Upper lobe of right lung (tissue), 1 donor: ENCODE measurements at regions not wholly inside any gene's neighbourhood (a gene's known extent, or its start where the extent isn't known, plus 50 kb on each side); places are given as distances from the start of the nearest gene placed in this dataset.
"Not testable (repeated sequence)": the region's sequence is repeated elsewhere in the genome, so short reads cannot be mapped to it uniquely, and the experiment has no call there.

Source experiments
- ATAC-seq: fragments of 200-7000 bp; cut with Tn5 transposase; one replicate; pipeline ENCODE4 v1.9.1; 2020; ENCODE audit warnings: mild to moderate bottlenecking, moderate library complexity
- DNase-seq: peaks from one replicate; pipeline ENCODE4 v3.0.0-alpha.2; 2020
- H3K27ac ChIP-seq: fragments of 200-600 bp; one replicate; pipeline ENCODE4 v1.8.0; 2022
- H3K27me3 ChIP-seq: fragments of 200-600 bp; one replicate; pipeline ENCODE4 v1.8.0; 2022; ENCODE audit warnings: mild to moderate bottlenecking
- H3K36me3 ChIP-seq: fragments of 200-600 bp; one replicate; pipeline ENCODE4 v1.8.0; 2022
- H3K4me1 ChIP-seq: fragments of 200-600 bp; one replicate; pipeline ENCODE4 v1.8.0; 2022
- H3K4me3 ChIP-seq: fragments of 200-600 bp; one replicate; pipeline ENCODE4 v1.8.0; 2022; ENCODE audit warnings: mild to moderate bottlenecking
- H3K9me3 ChIP-seq: fragments of 200-600 bp; one replicate; pipeline ENCODE4 v1.8.0; 2022
- intact Hi-C: fragments of 100-400 bp; cut with DNase I; formaldehyde crosslinking; loops from one replicate; pipeline ENCODE4 v1.11.0; 2022
- TF ChIP-seq, protein P1 (sequence below): fragments of 200-600 bp; IDR thresholded peaks from one replicate; pipeline ENCODE4 v1.8.0; 2022; ENCODE audit warnings: antibody characterized with exemption
- donor health status: DM: no; HTN: yes; CAD: no; lungs with severe emphysema.

DNA sequence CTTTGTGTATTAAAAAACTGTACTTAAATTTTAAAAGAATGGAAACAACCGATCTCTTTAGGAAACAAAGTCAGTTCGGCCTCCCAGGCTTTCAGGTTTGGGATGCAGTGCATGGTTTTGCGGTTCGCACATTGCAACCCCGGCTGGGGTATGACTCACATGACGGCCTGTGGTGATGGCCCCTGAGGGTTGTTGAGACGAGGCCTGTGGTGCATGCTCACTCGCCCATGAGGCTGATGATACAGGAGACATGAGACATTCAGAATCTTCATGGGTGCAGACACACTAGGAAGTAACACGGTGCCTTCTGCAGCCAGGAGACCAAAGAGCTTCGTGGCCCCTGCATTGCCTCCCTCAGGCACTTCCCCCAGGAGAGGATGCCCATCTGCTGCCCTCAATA is 724.6 kb upstream of the SALL3 start:
- Histone ChIP-seq H3K4me3 (no peak overlapping the region), H3K36me3 (no peaks in the 10 kb centered on the region), H3K4me1 (no peaks in the 10 kb centered on the region), H3K27ac (no peak overlapping the region), H3K9me3 (no peaks in the 10 kb centered on the region), H3K27me3 (no peaks in the 10 kb centered on the region)
- TF ChIP-seq, protein P1, sequence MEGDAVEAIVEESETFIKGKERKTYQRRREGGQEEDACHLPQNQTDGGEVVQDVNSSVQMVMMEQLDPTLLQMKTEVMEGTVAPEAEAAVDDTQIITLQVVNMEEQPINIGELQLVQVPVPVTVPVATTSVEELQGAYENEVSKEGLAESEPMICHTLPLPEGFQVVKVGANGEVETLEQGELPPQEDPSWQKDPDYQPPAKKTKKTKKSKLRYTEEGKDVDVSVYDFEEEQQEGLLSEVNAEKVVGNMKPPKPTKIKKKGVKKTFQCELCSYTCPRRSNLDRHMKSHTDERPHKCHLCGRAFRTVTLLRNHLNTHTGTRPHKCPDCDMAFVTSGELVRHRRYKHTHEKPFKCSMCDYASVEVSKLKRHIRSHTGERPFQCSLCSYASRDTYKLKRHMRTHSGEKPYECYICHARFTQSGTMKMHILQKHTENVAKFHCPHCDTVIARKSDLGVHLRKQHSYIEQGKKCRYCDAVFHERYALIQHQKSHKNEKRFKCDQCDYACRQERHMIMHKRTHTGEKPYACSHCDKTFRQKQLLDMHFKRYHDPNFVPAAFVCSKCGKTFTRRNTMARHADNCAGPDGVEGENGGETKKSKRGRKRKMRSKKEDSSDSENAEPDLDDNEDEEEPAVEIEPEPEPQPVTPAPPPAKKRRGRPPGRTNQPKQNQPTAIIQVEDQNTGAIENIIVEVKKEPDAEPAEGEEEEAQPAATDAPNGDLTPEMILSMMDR: no peak
- no peak for ATAC-seq
- intact Hi-C loops: no loop called here
- no peak for DNase-seq

DNA sequence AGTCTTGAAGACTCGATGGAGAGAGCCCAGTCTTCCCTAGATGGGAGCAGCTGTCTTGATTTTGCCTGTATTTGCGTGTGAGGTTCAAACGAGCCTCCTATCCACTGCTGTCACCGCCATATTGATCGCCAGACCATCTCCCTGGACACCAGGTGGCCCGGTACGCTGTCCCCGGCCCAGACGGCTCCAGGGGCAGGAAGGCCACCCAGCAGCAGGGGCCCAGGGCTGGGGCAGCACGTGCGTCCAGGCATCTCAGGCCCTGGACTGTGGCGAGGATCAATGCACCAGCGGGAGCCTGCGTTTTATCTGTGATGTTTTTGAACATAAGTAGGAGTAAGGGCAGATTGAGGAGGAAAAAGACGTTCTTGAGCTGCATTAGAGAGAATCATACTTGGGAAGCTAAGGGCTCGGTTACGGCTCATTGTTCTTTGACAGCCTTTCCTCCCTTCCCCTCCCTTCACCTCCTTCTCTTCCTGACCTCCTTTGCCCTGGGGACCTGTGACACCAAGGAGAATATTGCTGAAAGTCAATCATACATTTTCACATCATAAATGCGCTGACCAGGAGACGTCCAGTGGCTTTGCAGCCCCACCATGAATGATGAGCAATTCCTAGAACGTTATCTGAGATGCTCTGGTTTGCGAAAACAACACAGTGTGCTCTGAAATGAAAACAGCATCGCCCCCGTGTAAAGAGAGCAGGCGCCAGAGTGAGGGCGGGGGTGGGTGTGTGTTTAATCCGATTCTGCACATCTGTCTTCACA is 711.2 kb upstream of the SALL3 start:
- DNase-seq (no peak), ATAC-seq (no peak)
- Histone ChIP-seq H3K27ac (no peak overlapping the region), H3K4me3 (no peak overlapping the region), H3K27me3 (no peaks in the 10 kb centered on the region), H3K36me3 (no peaks in the 10 kb centered on the region), H3K4me1 (no peaks in the 10 kb centered on the region), H3K9me3 (no peaks in the 10 kb centered on the region)
- intact Hi-C loops: no loop called here
- TF ChIP-seq, protein P1: no peak

DNA sequence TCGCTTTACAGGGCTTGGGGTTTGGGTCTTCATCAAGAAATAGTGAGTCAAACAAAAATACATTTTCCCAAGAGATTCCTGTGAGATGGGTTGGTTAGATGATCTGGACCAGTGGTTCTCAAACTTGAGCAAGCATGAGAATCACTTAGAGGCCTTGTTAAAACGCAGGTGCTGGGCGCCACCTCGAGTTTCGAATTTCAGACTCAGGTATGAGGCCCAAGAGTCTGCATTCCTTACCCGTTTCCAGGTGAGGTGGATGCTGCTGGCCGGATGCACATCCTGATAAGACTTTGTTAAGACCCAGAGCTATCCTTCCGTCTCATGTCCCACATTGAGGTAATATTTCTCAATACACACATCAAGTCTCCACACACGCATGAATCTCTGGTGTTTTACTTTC is 707.8 kb upstream of the SALL3 start:
- no peak overlapping the region for H3K27ac ChIP-seq
- peaks cover 7% of the 10 kb centered on the region for H3K9me3 ChIP-seq
- DNase-seq (no peak), ATAC-seq (no peak)
- H3K4me1 ChIP-seq: no peaks in the 10 kb centered on the region
- TF ChIP-seq, protein P1: no peak
- H3K27me3 ChIP-seq: no peaks in the 10 kb centered on the region
- no peak overlapping the region for H3K4me3 ChIP-seq
- intact Hi-C loops: no loop called here
- H3K36me3 ChIP-seq: no peaks in the 10 kb centered on the region

DNA sequence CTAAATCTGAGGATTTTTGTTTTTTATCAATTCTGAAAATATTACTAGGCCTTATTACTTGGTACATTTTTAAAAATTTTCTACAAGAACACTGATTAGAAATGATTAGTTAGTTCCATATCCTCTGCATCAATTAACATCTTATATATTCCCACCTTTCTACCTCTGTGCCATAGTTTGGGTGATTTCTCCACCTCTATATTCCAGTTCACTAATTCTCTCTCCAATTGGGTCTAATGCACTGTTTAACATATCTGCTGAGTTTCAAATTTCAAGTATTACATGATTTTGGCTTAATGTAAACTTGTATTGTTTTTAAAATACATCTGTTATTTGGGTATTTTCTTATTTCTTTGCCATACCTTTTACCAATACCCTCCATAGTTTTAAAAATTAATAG is 705.7 kb upstream of the SALL3 start:
- Histone ChIP-seq H3K36me3 (no peaks in the 10 kb centered on the region), H3K9me3 (peaks cover 7% of the 10 kb centered on the region)
- intact Hi-C loops: no loop called here

DNA sequence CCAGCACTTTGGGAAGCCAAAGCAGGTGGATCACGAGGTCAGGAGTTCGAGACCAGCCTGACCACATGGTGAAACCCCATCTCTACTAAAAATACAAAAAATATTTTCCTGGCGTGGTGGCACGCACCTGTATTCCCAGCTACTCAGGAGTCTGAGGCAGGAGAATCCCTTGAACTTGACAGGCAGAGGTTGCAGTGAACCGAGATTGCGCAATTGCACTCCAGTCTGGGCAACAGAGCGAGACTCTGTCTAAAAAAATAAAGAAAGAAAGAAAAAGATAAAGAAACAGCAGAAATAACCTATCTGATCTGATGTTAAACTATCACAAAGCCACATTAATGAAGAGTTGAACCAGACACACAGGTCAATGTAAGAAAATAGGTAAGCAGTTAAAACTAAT is 696.2 kb upstream of the SALL3 start:
- H3K4me1 ChIP-seq, H3K27me3 ChIP-seq, H3K36me3 ChIP-seq, intact Hi-C loops, H3K4me3 ChIP-seq, DNase-seq, H3K9me3 ChIP-seq, H3K27ac ChIP-seq, ATAC-seq: not testable (repeated sequence)

More for the DNA sequence above, 705.7 kb upstream of the SALL3 start:
- Histone ChIP-seq H3K27ac (no peak overlapping the region), H3K4me3 (no peak overlapping the region), H3K27me3 (no peaks in the 10 kb centered on the region), H3K4me1 (no peaks in the 10 kb centered on the region)
- no peak for DNase-seq
- no peak for ATAC-seq
- TF ChIP-seq, protein P1: no peak

DNA sequence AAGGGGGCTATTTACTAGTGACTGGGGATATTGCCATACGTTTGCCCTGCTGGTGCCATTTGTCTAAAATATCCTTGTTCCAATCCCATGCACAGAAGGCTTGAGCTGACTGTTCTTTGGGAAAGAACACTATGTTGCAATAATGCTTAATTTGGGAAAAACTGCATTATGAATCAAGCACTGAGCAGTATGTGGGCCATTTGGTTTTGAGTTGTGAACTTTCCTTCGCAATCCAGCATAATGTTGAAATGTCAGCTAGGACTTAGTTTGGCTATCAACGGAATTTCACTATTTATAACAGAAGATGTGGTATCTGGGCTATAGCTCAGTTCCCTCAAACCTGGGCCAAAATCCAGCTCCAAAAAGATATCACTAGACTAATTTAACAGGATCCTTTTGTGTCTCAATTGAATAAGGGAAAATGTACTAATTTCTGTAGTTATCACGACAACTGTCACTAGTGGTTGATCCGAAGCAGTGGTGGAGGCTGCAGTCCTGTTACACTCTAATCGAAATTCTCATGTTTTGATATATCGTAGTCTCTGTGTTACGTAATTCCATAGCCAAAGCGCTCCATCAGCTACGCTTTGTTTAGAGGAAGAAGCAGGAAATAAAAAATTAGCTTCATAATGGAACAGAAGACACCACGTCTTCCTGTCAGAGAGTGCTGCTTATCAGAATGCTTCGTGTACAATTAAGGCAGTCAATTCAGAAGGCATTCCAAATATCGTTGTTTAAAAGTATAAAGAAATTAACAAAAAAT is 686.8 kb upstream of the SALL3 start:
- H3K36me3 ChIP-seq: no peaks in the 10 kb centered on the region
- H3K4me3 ChIP-seq: no peak overlapping the region
- H3K27ac ChIP-seq: peak overlapping the region; percentile 15
- DNase-seq: no peak
- H3K4me1 ChIP-seq: peaks cover 8% of the 10 kb centered on the region
- TF ChIP-seq, protein P1: no peak
- intact Hi-C loops: no loop called here
- H3K27me3 ChIP-seq: no peaks in the 10 kb centered on the region
- no peak for ATAC-seq
- no peaks in the 10 kb centered on the region for H3K9me3 ChIP-seq
